ENCODE measurements at regions not wholly inside any gene's neighbourhood (a gene's known extent, or its start where the extent isn't known, plus 50 kb on each side); places are given as distances from the start of the nearest gene placed in this dataset.

- H3K27ac Mint-ChIP-seq: no peak overlapping the region
- H3K27me3 Mint-ChIP-seq (ENCODE audit: low read depth): peaks cover 4% of the 10 kb centered on the region
- H3K36me3 Mint-ChIP-seq (ENCODE audit: low read depth): no peaks in the 10 kb centered on the region
These were observed 822.4 kb upstream of the NEGR1 start for GRCh38 chr1:73104749-73105148.

GRCh38 chr1:73100216-73100615 lies 817.9 kb upstream of the NEGR1 start:
- Mint-ChIP-seq H3K9me3 (peaks cover 8% of the 10 kb centered on the region), H3K27me3 (ENCODE audit: low read depth) (peaks cover 4% of the 10 kb centered on the region), H3K36me3 (ENCODE audit: low read depth) (no peaks in the 10 kb centered on the region), H3K4me3 (no peak overlapping the region), H3K4me1 (no peaks in the 10 kb centered on the region), H3K27ac (no peak overlapping the region)
- no peak for TF ChIP-seq CTCF (IDR thresholded peaks at IDR 0.05; ENCODE audit: unreplicated experiment in 3 of 3)

More at GRCh38 chr1:73104749-73105148, 822.4 kb upstream of the NEGR1 start:
- TF ChIP-seq CTCF (IDR thresholded peaks at IDR 0.05; ENCODE audit: unreplicated experiment in 3 of 3): no peak
- no peaks in the 10 kb centered on the region for H3K4me1 Mint-ChIP-seq
- H3K4me3 Mint-ChIP-seq: no peak overlapping the region
- peaks cover 11% of the 10 kb centered on the region for H3K9me3 Mint-ChIP-seq

DNA sequence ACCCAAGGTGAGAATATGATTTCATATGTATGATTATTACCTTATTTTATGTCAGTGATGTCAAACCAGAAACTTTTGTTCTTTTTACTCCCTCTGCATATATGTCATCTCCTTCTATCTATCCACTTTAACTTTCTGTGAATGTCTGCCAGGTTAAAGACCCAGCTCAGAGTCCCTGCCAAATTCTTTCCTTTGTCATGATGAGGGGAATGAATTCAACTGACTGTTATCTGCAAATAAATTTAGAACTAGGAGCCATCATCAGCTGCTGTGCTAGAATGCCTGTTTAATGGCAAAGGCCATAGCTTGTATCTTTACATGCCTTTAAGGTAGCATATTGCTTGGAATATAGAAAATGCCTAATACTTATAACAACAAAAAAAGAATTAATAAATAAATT lies 815.6 kb upstream of the NEGR1 start:
- no peak for TF ChIP-seq CTCF (IDR thresholded peaks at IDR 0.05; ENCODE audit: unreplicated experiment in 3 of 3)
- no peak overlapping the region for H3K4me3 Mint-ChIP-seq
- H3K4me1 Mint-ChIP-seq: no peaks in the 10 kb centered on the region
- no peaks in the 10 kb centered on the region for H3K36me3 Mint-ChIP-seq (ENCODE audit: low read depth)
- peaks cover 2% of the 10 kb centered on the region for H3K9me3 Mint-ChIP-seq
- H3K27ac Mint-ChIP-seq: no peak overlapping the region
- no peaks in the 10 kb centered on the region for H3K27me3 Mint-ChIP-seq (ENCODE audit: low read depth)

GRCh38 chr1:73096841-73097240 lies 814.5 kb upstream of the NEGR1 start:
- H3K36me3 Mint-ChIP-seq (ENCODE audit: low read depth): no peaks in the 10 kb centered on the region
- H3K4me3 Mint-ChIP-seq: no peak overlapping the region
- H3K27ac Mint-ChIP-seq: no peak overlapping the region
- no peak for TF ChIP-seq CTCF (IDR thresholded peaks at IDR 0.05; ENCODE audit: unreplicated experiment in 3 of 3)
- no peaks in the 10 kb centered on the region for H3K27me3 Mint-ChIP-seq (ENCODE audit: low read depth)
- no peaks in the 10 kb centered on the region for H3K4me1 Mint-ChIP-seq
- H3K9me3 Mint-ChIP-seq: peaks cover 6% of the 10 kb centered on the region

- H3K27me3 Mint-ChIP-seq (ENCODE audit: low read depth): no peaks in the 10 kb centered on the region
- H3K9me3 Mint-ChIP-seq: peaks cover 6% of the 10 kb centered on the region
- no peak overlapping the region for H3K27ac Mint-ChIP-seq
- H3K4me1 Mint-ChIP-seq: no peaks in the 10 kb centered on the region
- H3K36me3 Mint-ChIP-seq (ENCODE audit: low read depth): no peaks in the 10 kb centered on the region
- no peak for TF ChIP-seq CTCF (IDR thresholded peaks at IDR 0.05; ENCODE audit: unreplicated experiment in 3 of 3)
- H3K4me3 Mint-ChIP-seq: no peak overlapping the region
These were observed 810.0 kb upstream of the NEGR1 start for GRCh38 chr1:73092383-73092782.

- H3K36me3 Mint-ChIP-seq (ENCODE audit: low read depth): no peaks in the 10 kb centered on the region
- H3K4me3 Mint-ChIP-seq: no peak overlapping the region
- no peak for TF ChIP-seq CTCF (IDR thresholded peaks at IDR 0.05; ENCODE audit: unreplicated experiment in 3 of 3)
- H3K27me3 Mint-ChIP-seq (ENCODE audit: low read depth): no peaks in the 10 kb centered on the region
- peaks cover 6% of the 10 kb centered on the region for H3K9me3 Mint-ChIP-seq
- H3K4me1 Mint-ChIP-seq: peaks cover 13% of the 10 kb centered on the region
- H3K27ac Mint-ChIP-seq: no peak overlapping the region
These were observed 784.5 kb upstream of the NEGR1 start for GRCh38 chr1:73066866-73067265.

All from nephron (organoid).